Osteoblast (primary cell): ENCODE measurements at regions not wholly inside any gene's neighbourhood (a gene's known extent, or its start where the extent isn't known, plus 50 kb on each side); places are given as distances from the start of the nearest gene placed in this dataset.
A peak's percentile ranks its signal among the peaks of the same experiment; 100 is the strongest.

Experiments used
- DNase-seq: peaks from one replicate; pipeline ENCODE4 v3.0.0; 2011; ENCODE audit warnings: low spot score, mixed read lengths; ENCODE audit not compliant: insufficient read length; ENCODE audit errors: missing footprints
- H2AFZ ChIP-seq: 2 replicates; pipeline ENCODE4 v1.6.0; 2011; ENCODE audit warnings: mild to moderate bottlenecking, low read length
- H3K27ac ChIP-seq: 2 replicates; pipeline ENCODE4 v1.5.1; 2011; ENCODE audit warnings: mild to moderate bottlenecking, low read depth, low read length, moderate library complexity
- H3K27me3 ChIP-seq: 2 replicates; pipeline ENCODE4 v1.6.0; 2012; ENCODE audit warnings: mild to moderate bottlenecking, control low read depth, inconsistent platforms, low read length, moderate library complexity; ENCODE audit not compliant: insufficient read depth
- H3K36me3 ChIP-seq: 2 replicates; pipeline ENCODE4 v1.5.1; 2011; ENCODE audit warnings: mild to moderate bottlenecking, low read length, control low read depth, moderate library complexity; ENCODE audit not compliant: insufficient read depth
- H3K4me1 ChIP-seq: 2 replicates; pipeline ENCODE4 v1.5.1; 2011; ENCODE audit warnings: mild to moderate bottlenecking, low read length, control low read depth, moderate library complexity; ENCODE audit not compliant: insufficient read depth
- H3K4me2 ChIP-seq: 2 replicates; pipeline ENCODE4 v1.6.0; 2011; ENCODE audit warnings: mild to moderate bottlenecking, low read length; ENCODE audit not compliant: insufficient read depth
- H3K4me3 ChIP-seq: fragments of 200-600 bp; sonication (generic); 3 replicates; pipeline ENCODE4 v1.5.1; 2012; ENCODE audit warnings: mild to moderate bottlenecking, low read length, inconsistent platforms; ENCODE audit not compliant: insufficient read depth
- H3K79me2 ChIP-seq: 2 replicates; pipeline ENCODE4 v1.6.0; 2012; ENCODE audit warnings: mild to moderate bottlenecking, low read length, control low read depth, inconsistent platforms; ENCODE audit not compliant: insufficient read depth
- H3K9me3 ChIP-seq: 2 replicates; pipeline ENCODE4 v1.5.1; 2011; ENCODE audit warnings: low read depth, low read length, control low read depth
- H4K20me1 ChIP-seq: 2 replicates; pipeline ENCODE4 v1.6.0; 2012; ENCODE audit warnings: mild to moderate bottlenecking, low read length, control low read depth; ENCODE audit not compliant: insufficient read depth
- TF ChIP-seq, protein P1 (sequence below): IDR thresholded peaks from 2 replicates; pipeline ENCODE4 v1.5.1; 2011; ENCODE audit warnings: mild to moderate bottlenecking, low read depth, low read length, moderate library complexity; ENCODE audit errors: extremely low read depth

DNA sequence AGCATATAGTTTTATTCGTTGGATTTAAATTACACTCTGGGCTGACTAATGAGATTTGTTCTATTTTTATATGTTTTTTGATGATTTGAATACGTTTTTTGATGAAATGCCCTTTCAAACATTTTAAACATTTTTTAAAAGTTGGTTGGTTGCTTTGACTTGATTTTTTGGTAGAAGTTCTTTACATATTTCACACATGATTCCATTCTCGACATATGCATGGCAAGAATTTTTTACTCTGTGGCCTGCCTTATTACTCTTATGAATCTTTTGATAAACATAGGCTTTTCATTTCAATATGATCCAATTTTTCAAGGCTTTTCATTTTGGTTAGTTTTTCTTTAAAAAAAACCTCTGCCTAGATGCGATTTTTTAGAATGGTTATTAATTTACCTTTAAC is 617.0 kb downstream of the RNF144B start:
- Histone ChIP-seq H3K9me3 (no peaks in the 10 kb centered on the region), H3K27me3 (no peaks in the 10 kb centered on the region), H2AFZ (no peak overlapping the region), H3K4me1 (no peaks in the 10 kb centered on the region), H4K20me1 (no peaks in the 10 kb centered on the region), H3K4me3 (no peak overlapping the region), H3K36me3 (no peaks in the 10 kb centered on the region), H3K79me2 (no peaks in the 10 kb centered on the region), H3K4me2 (no peak overlapping the region), H3K27ac (no peak overlapping the region)
- DNase-seq = no peak
- TF ChIP-seq, protein P1, sequence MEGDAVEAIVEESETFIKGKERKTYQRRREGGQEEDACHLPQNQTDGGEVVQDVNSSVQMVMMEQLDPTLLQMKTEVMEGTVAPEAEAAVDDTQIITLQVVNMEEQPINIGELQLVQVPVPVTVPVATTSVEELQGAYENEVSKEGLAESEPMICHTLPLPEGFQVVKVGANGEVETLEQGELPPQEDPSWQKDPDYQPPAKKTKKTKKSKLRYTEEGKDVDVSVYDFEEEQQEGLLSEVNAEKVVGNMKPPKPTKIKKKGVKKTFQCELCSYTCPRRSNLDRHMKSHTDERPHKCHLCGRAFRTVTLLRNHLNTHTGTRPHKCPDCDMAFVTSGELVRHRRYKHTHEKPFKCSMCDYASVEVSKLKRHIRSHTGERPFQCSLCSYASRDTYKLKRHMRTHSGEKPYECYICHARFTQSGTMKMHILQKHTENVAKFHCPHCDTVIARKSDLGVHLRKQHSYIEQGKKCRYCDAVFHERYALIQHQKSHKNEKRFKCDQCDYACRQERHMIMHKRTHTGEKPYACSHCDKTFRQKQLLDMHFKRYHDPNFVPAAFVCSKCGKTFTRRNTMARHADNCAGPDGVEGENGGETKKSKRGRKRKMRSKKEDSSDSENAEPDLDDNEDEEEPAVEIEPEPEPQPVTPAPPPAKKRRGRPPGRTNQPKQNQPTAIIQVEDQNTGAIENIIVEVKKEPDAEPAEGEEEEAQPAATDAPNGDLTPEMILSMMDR = no peak

DNA sequence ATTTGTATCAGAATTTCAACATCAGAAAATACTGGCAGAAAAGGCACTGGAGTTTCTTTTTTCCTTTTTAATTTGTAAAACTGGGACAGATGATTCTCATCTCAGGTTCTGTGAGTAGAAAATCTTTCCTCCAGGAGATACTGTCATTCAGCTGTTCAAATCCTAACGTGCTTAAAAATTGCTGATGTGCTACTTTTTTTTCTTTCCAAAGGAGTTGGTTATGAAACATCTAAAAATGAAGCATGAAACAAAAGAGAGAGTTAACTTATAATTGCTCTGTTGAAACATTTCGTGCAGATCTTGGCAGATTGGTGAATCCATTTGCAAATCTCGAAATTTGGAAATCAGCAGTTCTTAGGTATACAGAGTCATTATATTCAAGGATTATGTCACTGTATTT is 622.6 kb downstream of the RNF144B start:
- Histone ChIP-seq H3K36me3 (no peaks in the 10 kb centered on the region), H3K4me3 (no peak overlapping the region), H3K4me2 (no peak overlapping the region), H3K27ac (no peak overlapping the region), H2AFZ (no peak overlapping the region), H3K4me1 (no peaks in the 10 kb centered on the region), H4K20me1 (no peaks in the 10 kb centered on the region), H3K9me3 (no peaks in the 10 kb centered on the region), H3K27me3 (no peaks in the 10 kb centered on the region), H3K79me2 (no peaks in the 10 kb centered on the region)
- TF ChIP-seq, protein P1 = no peak
- no peak for DNase-seq

DNA sequence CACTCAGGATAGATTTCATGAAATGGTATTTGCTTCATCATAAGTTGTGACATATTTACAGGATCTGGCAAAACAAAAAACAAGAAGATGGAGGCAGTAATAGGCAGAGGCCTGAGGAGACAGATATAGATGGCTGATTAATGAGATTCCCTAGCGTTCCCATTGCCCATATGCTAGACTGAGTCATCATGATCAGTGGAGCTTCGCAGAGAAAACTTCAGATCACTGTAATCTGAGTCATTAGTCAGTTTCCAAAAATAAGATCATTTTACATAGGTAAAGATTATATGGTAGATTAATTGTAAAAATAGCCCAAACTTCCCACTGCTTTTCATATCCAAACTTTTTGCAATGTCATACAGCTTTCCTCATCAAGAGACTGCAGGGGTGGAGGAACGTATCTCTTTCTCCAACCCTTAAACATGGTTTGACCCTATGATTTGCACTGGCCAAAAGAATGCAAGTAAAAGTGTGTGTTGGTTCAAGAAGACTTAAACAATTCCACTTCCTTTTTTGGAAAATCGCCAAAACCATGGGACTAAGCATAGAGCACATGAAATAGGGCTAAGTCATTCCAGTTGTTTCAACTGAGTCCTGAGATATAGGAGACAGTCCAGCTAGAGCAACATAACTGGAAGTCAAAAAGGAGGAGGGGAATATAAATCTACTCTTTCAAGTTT is 626.0 kb downstream of the RNF144B start:
- Histone ChIP-seq H3K4me1 (no peaks in the 10 kb centered on the region), H2AFZ (no peak overlapping the region), H3K36me3 (no peaks in the 10 kb centered on the region), H3K27me3 (no peaks in the 10 kb centered on the region), H3K27ac (no peak overlapping the region), H4K20me1 (no peaks in the 10 kb centered on the region), H3K4me3 (no peak overlapping the region), H3K79me2 (no peaks in the 10 kb centered on the region), H3K9me3 (no peaks in the 10 kb centered on the region), H3K4me2 (no peak overlapping the region)
- no peak for DNase-seq
- TF ChIP-seq, protein P1 = no peak

DNA sequence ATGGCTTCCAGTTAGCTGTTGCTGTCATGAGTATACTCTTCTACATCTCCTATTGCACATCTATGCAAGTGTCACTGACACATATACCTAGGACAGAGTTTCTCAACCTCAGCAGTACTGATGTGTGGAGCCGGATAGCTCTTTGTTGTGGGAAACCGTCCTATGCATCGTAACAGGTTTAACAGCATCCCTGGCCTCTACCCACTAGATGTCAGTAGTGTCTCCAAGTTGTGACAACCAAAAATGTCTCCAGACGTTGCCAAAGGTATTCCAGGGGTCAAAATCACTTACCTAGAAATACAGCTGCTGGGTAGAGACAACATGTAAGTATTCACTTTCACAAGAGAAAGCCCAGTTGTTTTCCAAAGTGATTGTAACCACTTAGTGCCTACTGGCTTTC is 637.6 kb downstream of the RNF144B start:
- Histone ChIP-seq H3K4me2 (no peak overlapping the region), H2AFZ (no peak overlapping the region), H3K9me3 (no peaks in the 10 kb centered on the region), H3K36me3 (no peaks in the 10 kb centered on the region), H3K4me3 (no peak overlapping the region), H3K4me1 (no peaks in the 10 kb centered on the region), H3K79me2 (no peaks in the 10 kb centered on the region), H4K20me1 (no peaks in the 10 kb centered on the region), H3K27ac (no peak overlapping the region), H3K27me3 (no peaks in the 10 kb centered on the region)
- DNase-seq = no peak
- TF ChIP-seq, protein P1 = peak; percentile 49
